SK-N-MC (cell line): ENCODE measurements at regions not wholly inside any gene's neighbourhood (a gene's known extent, or its start where the extent isn't known, plus 50 kb on each side); places are given as distances from the start of the nearest gene placed in this dataset.

Experiments
- EZH2 ChIP-seq: fragments of 200-600 bp; sonication (generic); IDR thresholded peaks from one replicate; pipeline ENCODE4 v1.6.1; 2017; ENCODE audit warnings: antibody characterized with exemption
- POLR2AphosphoS5 ChIP-seq: IDR thresholded peaks from 2 replicates; pipeline ENCODE4 v1.6.1; 2012; ENCODE audit warnings: mild to moderate bottlenecking, low read depth, low read length, borderline replicate concordance

GRCh38 chr5:8864053-8864452 lies 681.8 kb downstream of the SEMA5A start:
- TF ChIP-seq POLR2AphosphoS5 (no peak), EZH2 (no peak)
